ENCODE measurements at regions not wholly inside any gene's neighbourhood (a gene's known extent, or its start where the extent isn't known, plus 50 kb on each side); places are given as distances from the start of the nearest gene placed in this dataset.

DNA sequence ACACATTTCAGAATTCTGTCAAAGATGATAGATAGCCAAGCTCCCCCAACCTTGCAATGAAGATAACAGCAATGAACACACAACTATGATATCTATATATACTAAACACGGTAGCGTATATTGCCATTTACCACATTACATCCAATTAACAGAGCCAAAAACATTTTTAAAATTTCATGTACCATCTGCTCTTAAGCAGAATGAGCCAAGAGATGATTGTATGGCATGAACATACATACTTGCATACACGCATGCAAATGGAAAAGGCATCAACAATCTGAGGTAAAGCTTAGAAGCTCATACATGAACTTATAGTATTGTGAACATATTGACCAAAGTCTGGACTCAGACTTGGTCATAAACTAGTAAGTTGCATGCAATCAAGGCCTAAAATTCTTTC is 712.9 kb upstream of the GOLIM4 start:
- Histone ChIP-seq H3K36me3 (ENCODE audit: insufficient read depth, low read length) (no peaks in the 10 kb centered on the region), H2AFZ (ENCODE audit: low read depth, low read length) (no peak overlapping the region), H3K4me2 (ENCODE audit: low read length) (no peak overlapping the region), H3K9me2 (ENCODE audit: insufficient read depth, low read length) (no peaks in the 10 kb centered on the region), H3K27ac (ENCODE audit: low read length) (no peak overlapping the region), H3K79me2 (replicated peaks; ENCODE audit: insufficient read depth, low read length) (no peaks in the 10 kb centered on the region), H3K9me3 (ENCODE audit: low read length) (no peaks in the 10 kb centered on the region), H3K27me3 (ENCODE audit: insufficient read depth, low read depth, low read length) (no peaks in the 10 kb centered on the region), H3K9ac (ENCODE audit: low read length) (no peak overlapping the region), H3F3A (ENCODE audit: insufficient read depth, low read length, poor library complexity, severe bottlenecking) (no peaks in the 10 kb centered on the region), H4K20me1 (ENCODE audit: insufficient read depth) (no peaks in the 10 kb centered on the region), H3K4me3 (ENCODE audit: low read length) (no peak overlapping the region)
- TF ChIP-seq TAF1 (IDR thresholded peaks at IDR 0.05; ENCODE audit: low read depth) (no peak), POLR2AphosphoS5 (IDR thresholded peaks at IDR 0.05) (no peak), EP300 (conservative IDR thresholded peaks at IDR 0.05; ENCODE audit: poor library complexity, severe bottlenecking) (no peak)
- TF ChIP-seq, protein P1, sequence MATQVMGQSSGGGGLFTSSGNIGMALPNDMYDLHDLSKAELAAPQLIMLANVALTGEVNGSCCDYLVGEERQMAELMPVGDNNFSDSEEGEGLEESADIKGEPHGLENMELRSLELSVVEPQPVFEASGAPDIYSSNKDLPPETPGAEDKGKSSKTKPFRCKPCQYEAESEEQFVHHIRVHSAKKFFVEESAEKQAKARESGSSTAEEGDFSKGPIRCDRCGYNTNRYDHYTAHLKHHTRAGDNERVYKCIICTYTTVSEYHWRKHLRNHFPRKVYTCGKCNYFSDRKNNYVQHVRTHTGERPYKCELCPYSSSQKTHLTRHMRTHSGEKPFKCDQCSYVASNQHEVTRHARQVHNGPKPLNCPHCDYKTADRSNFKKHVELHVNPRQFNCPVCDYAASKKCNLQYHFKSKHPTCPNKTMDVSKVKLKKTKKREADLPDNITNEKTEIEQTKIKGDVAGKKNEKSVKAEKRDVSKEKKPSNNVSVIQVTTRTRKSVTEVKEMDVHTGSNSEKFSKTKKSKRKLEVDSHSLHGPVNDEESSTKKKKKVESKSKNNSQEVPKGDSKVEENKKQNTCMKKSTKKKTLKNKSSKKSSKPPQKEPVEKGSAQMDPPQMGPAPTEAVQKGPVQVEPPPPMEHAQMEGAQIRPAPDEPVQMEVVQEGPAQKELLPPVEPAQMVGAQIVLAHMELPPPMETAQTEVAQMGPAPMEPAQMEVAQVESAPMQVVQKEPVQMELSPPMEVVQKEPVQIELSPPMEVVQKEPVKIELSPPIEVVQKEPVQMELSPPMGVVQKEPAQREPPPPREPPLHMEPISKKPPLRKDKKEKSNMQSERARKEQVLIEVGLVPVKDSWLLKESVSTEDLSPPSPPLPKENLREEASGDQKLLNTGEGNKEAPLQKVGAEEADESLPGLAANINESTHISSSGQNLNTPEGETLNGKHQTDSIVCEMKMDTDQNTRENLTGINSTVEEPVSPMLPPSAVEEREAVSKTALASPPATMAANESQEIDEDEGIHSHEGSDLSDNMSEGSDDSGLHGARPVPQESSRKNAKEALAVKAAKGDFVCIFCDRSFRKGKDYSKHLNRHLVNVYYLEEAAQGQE (IDR thresholded peaks at IDR 0.05; ENCODE audit: borderline replicate concordance), result no peak

DNA sequence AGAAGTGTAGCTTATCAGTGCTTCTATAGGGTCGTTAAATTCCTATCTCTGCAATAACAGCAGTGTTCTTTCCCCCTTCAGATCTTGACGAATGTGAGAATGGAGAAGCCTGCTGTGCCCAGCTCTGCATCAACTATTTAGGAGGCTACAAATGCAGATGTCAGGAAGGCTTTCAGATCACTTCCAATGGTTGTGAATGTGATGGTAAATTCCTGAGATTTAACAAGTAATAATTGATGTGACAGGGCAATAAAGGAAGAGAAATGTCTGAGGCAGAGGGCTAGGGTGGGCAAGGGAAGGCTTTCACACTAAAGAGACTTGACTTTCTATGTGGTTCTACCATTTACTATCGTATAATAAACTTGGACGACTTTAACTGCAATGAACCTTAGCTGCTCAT is 711.7 kb upstream of the GOLIM4 start:
- Histone ChIP-seq H3K9ac (ENCODE audit: low read length) (no peak overlapping the region), H3K4me2 (ENCODE audit: low read length) (no peak overlapping the region), H3K36me3 (ENCODE audit: insufficient read depth, low read length) (no peaks in the 10 kb centered on the region), H3F3A (ENCODE audit: insufficient read depth, low read length, poor library complexity, severe bottlenecking) (no peaks in the 10 kb centered on the region), H3K9me2 (ENCODE audit: insufficient read depth, low read length) (no peaks in the 10 kb centered on the region), H3K9me3 (ENCODE audit: low read length) (no peaks in the 10 kb centered on the region), H3K4me3 (ENCODE audit: low read length) (no peak overlapping the region), H3K27me3 (ENCODE audit: insufficient read depth, low read depth, low read length) (no peaks in the 10 kb centered on the region), H3K79me2 (replicated peaks; ENCODE audit: insufficient read depth, low read length) (no peaks in the 10 kb centered on the region), H4K20me1 (ENCODE audit: insufficient read depth) (no peaks in the 10 kb centered on the region), H3K27ac (ENCODE audit: low read length) (no peak overlapping the region), H2AFZ (ENCODE audit: low read depth, low read length) (no peak overlapping the region)
- TF ChIP-seq MXI1 (conservative IDR thresholded peaks at IDR 0.05; ENCODE audit: poor library complexity, severe bottlenecking), result no peak
- TF ChIP-seq, protein P2, sequence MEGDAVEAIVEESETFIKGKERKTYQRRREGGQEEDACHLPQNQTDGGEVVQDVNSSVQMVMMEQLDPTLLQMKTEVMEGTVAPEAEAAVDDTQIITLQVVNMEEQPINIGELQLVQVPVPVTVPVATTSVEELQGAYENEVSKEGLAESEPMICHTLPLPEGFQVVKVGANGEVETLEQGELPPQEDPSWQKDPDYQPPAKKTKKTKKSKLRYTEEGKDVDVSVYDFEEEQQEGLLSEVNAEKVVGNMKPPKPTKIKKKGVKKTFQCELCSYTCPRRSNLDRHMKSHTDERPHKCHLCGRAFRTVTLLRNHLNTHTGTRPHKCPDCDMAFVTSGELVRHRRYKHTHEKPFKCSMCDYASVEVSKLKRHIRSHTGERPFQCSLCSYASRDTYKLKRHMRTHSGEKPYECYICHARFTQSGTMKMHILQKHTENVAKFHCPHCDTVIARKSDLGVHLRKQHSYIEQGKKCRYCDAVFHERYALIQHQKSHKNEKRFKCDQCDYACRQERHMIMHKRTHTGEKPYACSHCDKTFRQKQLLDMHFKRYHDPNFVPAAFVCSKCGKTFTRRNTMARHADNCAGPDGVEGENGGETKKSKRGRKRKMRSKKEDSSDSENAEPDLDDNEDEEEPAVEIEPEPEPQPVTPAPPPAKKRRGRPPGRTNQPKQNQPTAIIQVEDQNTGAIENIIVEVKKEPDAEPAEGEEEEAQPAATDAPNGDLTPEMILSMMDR (IDR thresholded peaks at IDR 0.05; ENCODE audit: poor library complexity, severe bottlenecking), result no peak
- TF ChIP-seq, protein P1 (IDR thresholded peaks at IDR 0.05; ENCODE audit: borderline replicate concordance), result peak; percentile 38
- TF ChIP-seq EP300 (conservative IDR thresholded peaks at IDR 0.05; ENCODE audit: poor library complexity, severe bottlenecking), result peak; percentile 52
